GM23338 (cell line): ENCODE measurements at regions not wholly inside any gene's neighbourhood (a gene's known extent, or its start where the extent isn't known, plus 50 kb on each side); places are given as distances from the start of the nearest gene placed in this dataset.

Experiments used
- ATAC-seq: fragments of 200-7000 bp; cut with Tn5 transposase; 3 replicates; pipeline ENCODE4 v1.9.1; 2020
- DNase-seq: peaks from one replicate; pipeline ENCODE4 v3.0.0-alpha.2; 2015; ENCODE audit warnings: low spot score
- H2AFZ ChIP-seq: fragments of 200-600 bp; sonication (generic); 2 replicates; pipeline ENCODE4 v1.8.0; 2016; ENCODE audit warnings: antibody characterized with exemption, mild to moderate bottlenecking, moderate library complexity
- H3F3A ChIP-seq: fragments of 200-600 bp; sonication (generic); replicated peaks from 2 replicates; pipeline ENCODE4 v1.8.0; 2017; ENCODE audit warnings: antibody characterized with exemption, mixed run types, low read depth
- H3K27ac ChIP-seq: fragments of 200-600 bp; sonication (generic); 2 replicates; pipeline ENCODE4 v1.6.1; 2016; ENCODE audit warnings: low read depth
- H3K27me3 ChIP-seq: fragments of 200-600 bp; sonication (generic); 2 replicates; pipeline ENCODE4 v1.8.0; 2016; ENCODE audit warnings: mild to moderate bottlenecking, mixed run types, moderate library complexity; ENCODE audit not compliant: insufficient read depth
- H3K36me3 ChIP-seq: fragments of 200-600 bp; sonication (generic); 2 replicates; pipeline ENCODE4 v1.8.0; 2016; ENCODE audit warnings: mild to moderate bottlenecking; ENCODE audit not compliant: insufficient read depth
- H3K4me1 ChIP-seq: fragments of 200-600 bp; sonication (generic); 2 replicates; pipeline ENCODE4 v1.8.0; 2016; ENCODE audit warnings: mild to moderate bottlenecking, moderate library complexity; ENCODE audit not compliant: insufficient read depth
- H3K4me2 ChIP-seq: fragments of 200-600 bp; sonication (generic); 2 replicates; pipeline ENCODE4 v1.7.1; 2017; ENCODE audit warnings: mixed run types
- H3K4me3 ChIP-seq: fragments of 200-600 bp; sonication (generic); 2 replicates; pipeline ENCODE4 v1.6.1; 2016; ENCODE audit warnings: mixed run types
- H3K79me2 ChIP-seq: fragments of 200-600 bp; sonication (generic); replicated peaks from 2 replicates; pipeline ENCODE4 v1.8.0; 2017; ENCODE audit warnings: mild to moderate bottlenecking; ENCODE audit not compliant: insufficient read depth
- H3K9me2 ChIP-seq: fragments of 200-600 bp; sonication (generic); 2 replicates; pipeline ENCODE4 v1.8.0; 2017; ENCODE audit not compliant: insufficient read depth
- H4K20me1 ChIP-seq: fragments of 200-600 bp; sonication (generic); replicated peaks from 2 replicates; pipeline ENCODE4 v1.8.0; 2017; ENCODE audit warnings: mild to moderate bottlenecking; ENCODE audit not compliant: insufficient read depth
- H3K27ac Mint-ChIP-seq: 2 replicates; pipeline ENCODE4 v1.8.0; 2020; ENCODE audit warnings: inconsistent platforms, mild to moderate bottlenecking, moderate library complexity, mixed read lengths
- H3K27me3 Mint-ChIP-seq: 3 replicates; pipeline ENCODE4 v1.8.0; 2022; ENCODE audit warnings: low read depth, mild to moderate bottlenecking, moderate library complexity, mixed read lengths, inconsistent platforms; ENCODE audit not compliant: insufficient read depth, poor library complexity
- H3K36me3 Mint-ChIP-seq: 3 replicates; pipeline ENCODE4 v1.8.0; 2021; ENCODE audit warnings: low read depth, mild to moderate bottlenecking, inconsistent platforms, moderate library complexity, mixed read lengths
- H3K4me1 Mint-ChIP-seq: 3 replicates; pipeline ENCODE4 v1.8.0; 2020; ENCODE audit warnings: mild to moderate bottlenecking, inconsistent platforms, mixed read lengths
- H3K4me3 Mint-ChIP-seq: 3 replicates; pipeline ENCODE4 v1.8.0; 2021; ENCODE audit warnings: moderate library complexity, mild to moderate bottlenecking, inconsistent platforms, mixed read lengths
- H3K9me3 Mint-ChIP-seq: 3 replicates; pipeline ENCODE4 v1.8.0; 2020; ENCODE audit warnings: moderate library complexity, mild to moderate bottlenecking, inconsistent platforms, mixed read lengths
- CREB1 ChIP-seq: fragments of 250-450 bp; sonication (Bioruptor Pico); IDR thresholded peaks from 2 replicates; pipeline ENCODE4 v1.5.0; 2020; ENCODE audit warnings: low read depth, mild to moderate bottlenecking, moderate library complexity
- CTCF ChIP-seq, 2 experiments: fragments of 200-600 bp in 1 of 2; sonication (generic) in 1 of 2; conservative IDR thresholded peaks; 2 replicates each; pipeline versions ENCODE4 v1.5.1 to v1.6.1; 2016 to 2017; ENCODE audit warnings: antibody characterized with exemption in 2 of 2, low read depth in 2 of 2, mild to moderate bottlenecking in 2 of 2, moderate library complexity in 1 of 2
- ETS1 ChIP-seq: IDR thresholded peaks from 2 replicates; pipeline ENCODE4 v1.6.1; 2016; ENCODE audit warnings: antibody characterized with exemption
- EZH2 ChIP-seq: fragments of 200-600 bp; sonication (generic); IDR thresholded peaks from one replicate; pipeline ENCODE4 v1.8.0; 2017; ENCODE audit warnings: antibody characterized with exemption, mild to moderate bottlenecking, low read depth; ENCODE audit not compliant: unreplicated experiment
- EZH2phosphoT487 ChIP-seq: fragments of 200-600 bp; sonication (generic); IDR thresholded peaks from one replicate; pipeline ENCODE4 v1.8.1; 2018; ENCODE audit warnings: antibody characterized with exemption; ENCODE audit not compliant: unreplicated experiment
- JUNB ChIP-seq: IDR thresholded peaks from one replicate; pipeline ENCODE4 v1.6.1; 2016; ENCODE audit warnings: antibody characterized with exemption; ENCODE audit not compliant: unreplicated experiment
- NANOG ChIP-seq: IDR thresholded peaks from 2 replicates; pipeline ENCODE4 v1.6.1; 2016; ENCODE audit warnings: antibody characterized with exemption, borderline replicate concordance
- POLR2AphosphoS5 ChIP-seq: IDR thresholded peaks from 2 replicates; pipeline ENCODE4 v1.6.1; 2016; ENCODE audit warnings: antibody characterized with exemption, low read depth
- REST ChIP-seq: IDR thresholded peaks from one replicate; pipeline ENCODE4 v1.6.1; 2018; ENCODE audit warnings: antibody characterized with exemption; ENCODE audit not compliant: unreplicated experiment
- STAT1 ChIP-seq: IDR thresholded peaks from one replicate; pipeline ENCODE4 v1.6.1; 2016; ENCODE audit warnings: antibody characterized with exemption; ENCODE audit not compliant: unreplicated experiment
- ZNF114 ChIP-seq: fragments of 250-450 bp; sonication (Bioruptor Pico); IDR thresholded peaks from 2 replicates; pipeline ENCODE4 v1.5.0; 2020; ENCODE audit warnings: mild to moderate bottlenecking, moderate library complexity
- ZNF331 ChIP-seq: fragments of 250-450 bp; sonication (Bioruptor Pico); IDR thresholded peaks from 2 replicates; pipeline ENCODE4 v1.5.0; 2020; ENCODE audit warnings: low read depth, mild to moderate bottlenecking, moderate library complexity
- ZNF462 ChIP-seq: fragments of 250-450 bp; sonication (Bioruptor Pico); IDR thresholded peaks from 2 replicates; pipeline ENCODE4 v1.5.0; 2020; ENCODE audit warnings: mild to moderate bottlenecking, moderate library complexity

- H3F3A ChIP-seq, result no peaks in the 10 kb centered on the region
- Mint-ChIP-seq H3K4me3 (no peak overlapping the region), H3K27me3 (peaks cover 3% of the 10 kb centered on the region), H3K36me3 (no peaks in the 10 kb centered on the region), H3K4me1 (no peaks in the 10 kb centered on the region), H3K9me3 (peaks cover 3% of the 10 kb centered on the region; the same call in 2 of the 3 replicates), H3K27ac (no peak overlapping the region)
- no peak overlapping the region for H3K4me2 ChIP-seq
- no peak overlapping the region for H2AFZ ChIP-seq
- TF ChIP-seq EZH2phosphoT487 (no peak), ZNF462 (CRISPR knock-in tag) (no peak), ETS1 (no peak), ZNF114 (CRISPR knock-in tag) (no peak), REST (no peak), CREB1 (CRISPR knock-in tag) (no peak), CTCF (conservative IDR thresholded peaks at IDR 0.05; ENCODE audit: low read depth in 2 of 2) (no peak), JUNB (no peak), STAT1 (no peak), ZNF331 (CRISPR knock-in tag) (no peak), POLR2AphosphoS5 (no peak), EZH2 (no peak), NANOG (no peak)
- no peak overlapping the region for H3K27ac ChIP-seq
- no peaks in the 10 kb centered on the region for H3K79me2 ChIP-seq
- no peaks in the 10 kb centered on the region for H3K36me3 ChIP-seq
- no peak for DNase-seq
- no peak for ATAC-seq
- no peaks in the 10 kb centered on the region for H4K20me1 ChIP-seq
- no peaks in the 10 kb centered on the region; the same call in 1 of the 2 replicates for H3K9me2 ChIP-seq
- no peaks in the 10 kb centered on the region for H3K4me1 ChIP-seq
- no peaks in the 10 kb centered on the region for H3K27me3 ChIP-seq
- no peak overlapping the region for H3K4me3 ChIP-seq
These were observed 144.1 kb downstream of the CSNK2A3 start for GRCh38 chr11:11208994-11209393.
